MCF 10A (cell line): ENCODE measurements at regions not wholly inside any gene's neighbourhood (a gene's known extent, or its start where the extent isn't known, plus 50 kb on each side); places are given as distances from the start of the nearest gene placed in this dataset.

Source experiments
- BruUV-seq: library from RNA; stranded (reverse); fragments of 400-500 nt; replicated peaks from 2 replicates; lab custom pipeline; 2021; lab: Mats Ljungman, UMichigan
- CTCF ChIA-PET: fragments of 300-600 bp; sonication (Branson Sonifier 250); formaldehyde crosslinking; extraction: SDS; loops from one replicate; lab custom pipeline; 2021; ENCODE audit warnings: antibody characterized with exemption, inconsistent platforms; lab: Yijun Ruan, JAX
- POLR2A ChIA-PET: fragments of 300-600, 350-650 bp; sonication (Branson Sonifier 250); formaldehyde crosslinking; extraction: SDS; loops from one replicate; lab custom pipeline; 2020; ENCODE audit warnings: antibody characterized with exemption, inconsistent platforms; lab: Yijun Ruan, JAX
- DNase-seq: peaks from one replicate; pipeline ENCODE4 v3.0.0-alpha.2; 2018; ENCODE audit not compliant: unreplicated experiment
- H3K27ac Mint-ChIP-seq: one replicate; pipeline ENCODE4 v1.8.0; 2022; ENCODE audit warnings: mild to moderate bottlenecking, low read depth, mixed read lengths; ENCODE audit not compliant: unreplicated experiment
- H3K27me3 Mint-ChIP-seq: one replicate; pipeline ENCODE4 v1.8.0; 2022; ENCODE audit warnings: mixed read lengths; ENCODE audit not compliant: insufficient read depth, unreplicated experiment
- H3K36me3 Mint-ChIP-seq: one replicate; pipeline ENCODE4 v1.8.0; 2022; ENCODE audit warnings: mild to moderate bottlenecking, moderate library complexity, mixed read lengths; ENCODE audit not compliant: insufficient read depth, unreplicated experiment
- H3K4me1 Mint-ChIP-seq: one replicate; pipeline ENCODE4 v1.8.0; 2022; ENCODE audit warnings: mixed read lengths; ENCODE audit not compliant: insufficient read depth, unreplicated experiment
- H3K4me3 Mint-ChIP-seq: one replicate; pipeline ENCODE4 v1.8.0; 2022; ENCODE audit warnings: mild to moderate bottlenecking, moderate library complexity, mixed read lengths; ENCODE audit not compliant: unreplicated experiment
- H3K9me3 Mint-ChIP-seq: one replicate; pipeline ENCODE4 v1.8.0; 2022; ENCODE audit warnings: mixed read lengths; ENCODE audit not compliant: unreplicated experiment
- CTCF ChIP-seq: fragments of 200-600 bp; IDR thresholded peaks from one replicate; pipeline ENCODE4 v1.8.0; 2022; ENCODE audit warnings: antibody characterized with exemption, mild to moderate bottlenecking; ENCODE audit not compliant: unreplicated experiment
- intact Hi-C: fragments of 100-400 bp; cut with micrococcal nuclease; formaldehyde crosslinking; loops from 2 replicates; pipeline ENCODE4 v1.14.1; 2022

GRCh38 chr3:151983538-151983937 is 110.1 kb downstream of the SUCNR1 start:
- H3K36me3 Mint-ChIP-seq: no peaks in the 10 kb centered on the region
- no peaks in the 10 kb centered on the region for H3K27me3 Mint-ChIP-seq
- ChIA-PET POLR2A (no interaction called here), CTCF (no interaction called here)
- BruUV-seq: no TSS peak
- no peak overlapping the region for H3K4me3 Mint-ChIP-seq
- TF ChIP-seq CTCF: no peak
- H3K27ac Mint-ChIP-seq: no peak overlapping the region
- no peak for DNase-seq
- no peaks in the 10 kb centered on the region for H3K9me3 Mint-ChIP-seq
- no peaks in the 10 kb centered on the region for H3K4me1 Mint-ChIP-seq
- intact Hi-C loops: no loop called here

- Mint-ChIP-seq H3K4me3 (no peak overlapping the region), H3K27ac (no peak overlapping the region), H3K9me3 (no peaks in the 10 kb centered on the region), H3K27me3 (no peaks in the 10 kb centered on the region), H3K36me3 (no peaks in the 10 kb centered on the region), H3K4me1 (no peaks in the 10 kb centered on the region)
- BruUV-seq: no TSS peak
- CTCF ChIA-PET: no interaction called here
- TF ChIP-seq CTCF: no peak
- intact Hi-C loops: no loop called here
- no peak for DNase-seq
- POLR2A ChIA-PET: interaction anchor here (0.7 to 1.5 kb wide), 2 partner anchors 19 to 493 kb away, joined by 3 read pairs; no protein-coding TSS in a partner anchor
Measured at GRCh38 chr3:151985787-151986430, 112.5 kb downstream of the SUCNR1 start.

GRCh38 chr3:151987893-151988292 is 114.5 kb downstream of the SUCNR1 start:
- Mint-ChIP-seq H3K4me1 (no peaks in the 10 kb centered on the region), H3K9me3 (no peaks in the 10 kb centered on the region), H3K4me3 (no peak overlapping the region), H3K27ac (no peak overlapping the region), H3K36me3 (no peaks in the 10 kb centered on the region), H3K27me3 (no peaks in the 10 kb centered on the region)
- no peak for TF ChIP-seq CTCF
- BruUV-seq: no TSS peak
- no peak for DNase-seq
- intact Hi-C loops: no loop called here
- CTCF ChIA-PET: no interaction called here
- POLR2A ChIA-PET: no interaction called here

GRCh38 chr3:151989621-151990020 is 116.2 kb downstream of the SUCNR1 start:
- H3K36me3 Mint-ChIP-seq: no peaks in the 10 kb centered on the region
- no peak overlapping the region for H3K27ac Mint-ChIP-seq
- BruUV-seq: no TSS peak
- CTCF ChIA-PET: interaction anchor here (0.6 kb wide), 1 partner anchor 433 kb away, joined by 3 read pairs; no protein-coding TSS in a partner anchor
- H3K4me3 Mint-ChIP-seq: no peak overlapping the region
- no peak for DNase-seq
- H3K9me3 Mint-ChIP-seq: no peaks in the 10 kb centered on the region
- H3K4me1 Mint-ChIP-seq: no peaks in the 10 kb centered on the region
- intact Hi-C loops: no loop called here
- no peaks in the 10 kb centered on the region for H3K27me3 Mint-ChIP-seq
- POLR2A ChIA-PET: no interaction called here
- no peak for TF ChIP-seq CTCF
